ENCODE measurements at regions not wholly inside any gene's neighbourhood (a gene's known extent, or its start where the extent isn't known, plus 50 kb on each side); places are given as distances from the start of the nearest gene placed in this dataset.
A peak's percentile ranks its signal among the peaks of the same experiment; 100 is the strongest.
"Not testable (repeated sequence)": the region's sequence is repeated elsewhere in the genome, so short reads cannot be mapped to it uniquely, and the experiment has no call there.

- DNase-seq (ENCODE audit: low read depth), result no peak
These were observed 134.8 kb upstream of the LARP1 start for GRCh38 chr5:154620411-154620810.

- DNase-seq (ENCODE audit: low read depth), result no peak
These were observed 136.5 kb upstream of the LARP1 start for GRCh38 chr5:154618696-154619095.

- no peak for DNase-seq (ENCODE audit: low read depth)
These were observed 136.6 kb upstream of the HAND1 start for GRCh38 chr5:154614595-154614994.

GRCh38 chr5:154614125-154614524 is 136.1 kb upstream of the HAND1 start:
- DNase-seq (ENCODE audit: low read depth), result no peak

GRCh38 chr5:154612666-154613065 is 134.6 kb upstream of the HAND1 start:
- no peak for DNase-seq (ENCODE audit: low read depth)

- DNase-seq (ENCODE audit: low read depth), result no peak
These were observed 133.3 kb upstream of the HAND1 start for GRCh38 chr5:154611341-154611767.

GRCh38 chr5:154610321-154611154 is 132.5 kb upstream of the HAND1 start:
- DNase-seq (ENCODE audit: low read depth), result peak; percentile 3

DNA sequence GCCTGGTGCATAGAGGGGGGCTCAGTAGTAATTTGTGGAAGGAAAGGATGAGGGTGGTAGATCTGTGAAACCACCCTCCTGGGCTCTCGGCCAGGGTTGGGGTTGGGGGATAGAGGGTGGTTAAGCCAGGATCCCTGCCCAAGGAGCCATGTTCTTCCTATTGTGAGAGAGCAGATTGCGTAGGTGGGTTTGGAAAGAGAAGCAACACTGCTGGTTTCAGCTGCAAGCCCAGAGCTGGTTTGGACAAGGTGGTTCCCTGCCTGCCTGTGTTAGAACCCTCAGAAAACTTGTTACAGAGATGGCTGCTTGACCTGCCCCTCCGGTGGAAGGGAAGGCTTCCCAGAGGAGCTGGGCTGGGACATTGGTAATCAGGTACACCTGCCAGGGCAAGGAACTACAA is 131.2 kb upstream of the HAND1 start:
- no peak for DNase-seq (ENCODE audit: low read depth)

GRCh38 chr5:154608531-154609011 is 130.5 kb upstream of the HAND1 start:
- no peak for DNase-seq (ENCODE audit: low read depth)

GRCh38 chr5:154607746-154608145 is 129.7 kb upstream of the HAND1 start:
- DNase-seq (ENCODE audit: low read depth), result no peak

GRCh38 chr5:154606246-154606645 is 128.2 kb upstream of the HAND1 start:
- DNase-seq (ENCODE audit: low read depth), result no peak

GRCh38 chr5:154603953-154604679 is 126.1 kb upstream of the HAND1 start:
- no peak for DNase-seq (ENCODE audit: low read depth)

GRCh38 chr5:154603485-154603884 is 125.5 kb upstream of the HAND1 start:
- DNase-seq (ENCODE audit: low read depth), result no peak

DNA sequence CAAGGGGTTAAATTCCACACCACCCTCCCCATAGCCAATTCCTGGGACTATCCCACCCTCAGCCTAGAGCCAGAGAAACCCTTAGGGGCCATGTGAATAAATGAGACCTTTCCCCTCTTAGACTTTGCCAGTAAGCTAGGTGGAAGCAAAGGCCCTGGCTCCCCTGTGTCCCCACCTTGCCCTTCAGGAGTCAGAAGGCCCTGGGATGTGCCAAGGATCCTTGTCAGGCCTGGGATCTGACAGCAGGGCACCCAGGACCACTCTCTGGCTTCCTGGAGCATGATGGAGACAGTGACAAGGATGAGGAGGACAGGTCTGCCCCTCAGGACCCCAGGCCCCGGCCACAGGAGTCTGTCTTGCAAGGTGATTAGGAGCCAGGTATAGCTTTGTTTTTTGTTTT is 125.0 kb upstream of the HAND1 start:
- DNase-seq (ENCODE audit: low read depth), result no peak

- DNase-seq (ENCODE audit: low read depth), result no peak
These were observed 123.0 kb upstream of the HAND1 start for GRCh38 chr5:154601014-154601413.

DNA sequence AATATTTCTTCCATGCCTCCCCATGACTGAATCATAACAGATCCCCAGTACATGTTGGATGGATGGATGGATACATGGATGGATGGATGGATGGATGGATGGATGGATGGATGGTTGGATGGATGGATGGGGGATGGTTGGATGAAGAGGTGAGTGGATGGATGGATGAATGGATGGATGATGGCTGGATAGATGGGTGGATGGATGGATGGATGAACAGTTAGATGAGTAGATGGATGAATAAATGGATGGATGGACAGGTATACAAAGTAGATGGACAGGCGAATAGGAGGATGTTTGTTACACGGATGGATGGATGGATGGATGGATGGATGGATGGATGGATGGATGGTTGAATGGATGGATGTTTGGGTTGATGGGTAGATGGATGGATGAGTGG is 120.0 kb upstream of the HAND1 start:
- no peak for DNase-seq (ENCODE audit: low read depth)

- DNase-seq (ENCODE audit: low read depth), result not testable (repeated sequence)
These were observed 118.8 kb upstream of the HAND1 start for GRCh38 chr5:154596844-154597243.

DNA sequence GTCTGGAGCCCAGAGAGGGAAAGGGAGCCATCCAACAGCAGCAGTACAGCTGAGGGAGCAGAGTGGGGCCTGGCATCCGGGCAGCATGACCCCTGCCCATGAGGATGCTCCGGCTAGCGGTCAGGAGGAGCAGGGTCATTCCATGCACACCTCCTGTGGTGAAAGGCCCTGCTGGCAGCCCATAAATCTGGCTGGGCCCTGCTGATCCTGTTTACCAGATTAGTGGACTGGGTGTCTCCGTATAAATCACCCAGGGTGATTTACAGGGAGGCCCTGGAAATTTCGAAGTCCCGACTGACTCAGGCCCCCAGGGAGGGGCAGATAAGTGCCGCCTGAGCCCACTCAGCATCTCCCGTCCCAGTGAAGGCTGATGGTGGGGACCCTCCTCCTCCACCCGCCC is 117.6 kb upstream of the HAND1 start:
- no peak for DNase-seq (ENCODE audit: low read depth)

- no peak for DNase-seq (ENCODE audit: low read depth)
These were observed 115.8 kb upstream of the HAND1 start for GRCh38 chr5:154593796-154594195.

DNA sequence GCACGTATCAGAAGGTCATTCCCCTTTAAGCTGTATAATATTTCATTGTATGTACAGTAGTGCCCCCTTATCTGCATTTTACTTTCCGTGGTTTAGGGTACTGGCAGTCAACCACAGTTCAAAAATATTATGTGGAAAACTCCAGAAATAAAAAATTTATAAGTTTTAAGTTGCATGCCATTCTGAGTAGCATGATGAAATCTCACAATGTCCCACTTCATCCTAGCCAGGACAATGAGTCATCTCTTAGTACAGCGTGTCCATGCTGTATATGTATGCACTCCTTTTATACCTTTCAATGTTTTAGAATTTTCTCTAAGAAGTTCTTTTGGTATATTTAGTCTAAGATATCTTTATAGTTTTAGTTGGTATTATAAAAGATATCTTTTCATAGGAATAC is 115.0 kb upstream of the HAND1 start:
- DNase-seq (ENCODE audit: low read depth), result no peak

DNA sequence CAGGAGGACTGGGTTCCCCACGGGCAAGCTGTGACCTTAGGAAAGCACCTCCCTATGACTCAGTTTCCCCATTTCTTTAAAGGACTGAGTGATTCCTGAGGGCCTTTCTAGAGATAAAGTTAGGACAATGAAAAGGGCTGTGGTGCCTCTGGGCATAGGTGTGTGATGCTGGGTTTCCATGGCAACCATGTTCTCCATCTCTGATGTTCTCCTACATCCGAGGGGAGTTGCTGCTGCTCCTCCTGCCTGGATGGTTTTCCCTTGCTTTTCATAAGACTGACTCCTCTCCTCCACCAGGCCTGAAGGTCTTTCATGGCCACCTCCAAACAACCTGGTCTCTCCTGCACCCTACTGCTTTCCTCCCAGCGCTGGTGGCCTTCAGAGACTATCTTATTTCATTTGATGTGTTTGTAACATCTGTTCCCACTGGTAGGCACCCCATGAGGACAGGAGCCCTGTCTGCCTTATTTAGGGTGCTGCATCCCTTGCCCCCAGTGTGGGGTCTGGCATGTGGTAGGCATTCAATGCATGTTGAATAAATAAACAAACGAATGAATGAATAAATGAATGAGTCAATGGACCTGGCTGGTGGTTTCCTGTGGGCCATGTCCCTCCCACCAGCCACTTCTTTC is 112.2 kb upstream of the HAND1 start:
- DNase-seq (ENCODE audit: low read depth), result no peak

- no peak for DNase-seq (ENCODE audit: low read depth)
These were observed 111.5 kb upstream of the HAND1 start for GRCh38 chr5:154589511-154589910.
